Keratinocyte (primary cell): ENCODE measurements at regions not wholly inside any gene's neighbourhood (a gene's known extent, or its start where the extent isn't known, plus 50 kb on each side); places are given as distances from the start of the nearest gene placed in this dataset.

ENCODE experiments used
- DNase-seq: peaks from one replicate; pipeline ENCODE4 v3.0.0-alpha.2; 2011; ENCODE audit warnings: low read depth, missing footprints, low spot score
- FAIRE-seq: peaks from 2 replicates; lab custom pipeline; 2011; peaks lifted over from hg19 to GRCh38; lab: Jason Lieb, UNC
- H2AFZ ChIP-seq: 2 replicates; pipeline ENCODE4 v1.6.0; 2012; ENCODE audit warnings: low read length, control low read depth, inconsistent platforms; ENCODE audit not compliant: control insufficient read depth
- H3K27ac ChIP-seq: 2 replicates; pipeline ENCODE4 v1.5.1; 2011; ENCODE audit warnings: low read length; ENCODE audit not compliant: control insufficient read depth, insufficient read depth
- H3K27me3 ChIP-seq: 3 replicates; pipeline ENCODE4 v1.6.0; 2011; ENCODE audit warnings: low read length; ENCODE audit not compliant: control insufficient read depth, insufficient read depth; ENCODE audit errors: extremely low read depth
- H3K36me3 ChIP-seq, 2 experiments: 2 replicates in 1 of 2; 3 replicates in 1 of 2; pipeline ENCODE4 v1.5.1; 2011; ENCODE audit warnings: low read length in 2 of 2, mild to moderate bottlenecking in 1 of 2; ENCODE audit not compliant: control insufficient read depth in 2 of 2, insufficient read depth in 2 of 2; ENCODE audit errors: extremely low read depth in 1 of 2
- H3K4me1 ChIP-seq: 3 replicates; pipeline ENCODE4 v1.5.1; 2011; ENCODE audit warnings: low read length; ENCODE audit not compliant: control insufficient read depth, insufficient read depth; ENCODE audit errors: extremely low read depth
- H3K4me2 ChIP-seq: 3 replicates; pipeline ENCODE4 v1.6.0; 2011; ENCODE audit warnings: low read depth, low read length; ENCODE audit not compliant: control insufficient read depth, insufficient read depth; ENCODE audit errors: extremely low read depth
- H3K4me3 ChIP-seq, 3 experiments: fragments of 200-600 bp in 1 of 3; sonication (generic) in 1 of 3; 2 replicates in 2 of 3; 3 replicates in 1 of 3; pipeline ENCODE4 v1.5.1; 2011 to 2016; ENCODE audit warnings: low read length in 3 of 3, mild to moderate bottlenecking in 3 of 3, control low read depth in 2 of 3, inconsistent platforms in 1 of 3, low read depth in 1 of 3, mixed read lengths in 1 of 3, mixed run types in 1 of 3, moderate library complexity in 1 of 3; ENCODE audit not compliant: control insufficient read depth in 2 of 3, insufficient read depth in 2 of 3; ENCODE audit errors: extremely low read depth in 1 of 3
- H3K79me2 ChIP-seq: 2 replicates; pipeline ENCODE4 v1.6.0; 2012; ENCODE audit warnings: low read length; ENCODE audit not compliant: control insufficient read depth, insufficient read depth
- H3K9ac ChIP-seq: 3 replicates; pipeline ENCODE4 v1.6.0; 2011; ENCODE audit warnings: low read length; ENCODE audit not compliant: control insufficient read depth, insufficient read depth; ENCODE audit errors: extremely low read depth
- H3K9me1 ChIP-seq: 3 replicates; pipeline ENCODE4 v1.6.0; 2011; ENCODE audit warnings: low read length; ENCODE audit not compliant: control insufficient read depth, insufficient read depth; ENCODE audit errors: extremely low read depth
- H3K9me3 ChIP-seq: 2 replicates; pipeline ENCODE4 v1.5.1; 2012; ENCODE audit warnings: low read depth, low read length; ENCODE audit not compliant: control insufficient read depth
- H4K20me1 ChIP-seq: 3 replicates; pipeline ENCODE4 v1.6.0; 2011; ENCODE audit warnings: low read length; ENCODE audit not compliant: control insufficient read depth, insufficient read depth; ENCODE audit errors: extremely low read depth
- EZH2 ChIP-seq: IDR thresholded peaks from one replicate; pipeline ENCODE4 v1.6.1; 2012; ENCODE audit warnings: inconsistent platforms, mild to moderate bottlenecking, low read length, moderate library complexity
- dilution Hi-C: fragments of 300-500 bp; cut with MboI; formaldehyde crosslinking; loops from one replicate; pipeline ENCODE4 v1.7.0; 2020; ENCODE audit warnings: low sequenced_read_pairs; ENCODE audit not compliant: extremely low pct_ligation_motif_present
- TF ChIP-seq, protein P1 (sequence below), 3 experiments: IDR thresholded peaks in 1 of 3; conservative IDR thresholded peaks in 1 of 3; optimal IDR thresholded peaks in 1 of 3; 2 replicates in 2 of 3; 3 replicates in 1 of 3; pipeline versions ENCODE3 to v1.5.1; 2011; ENCODE audit warnings: low read length in 3 of 3, mild to moderate bottlenecking in 3 of 3, moderate library complexity in 2 of 3, control low read depth in 1 of 3, inconsistent platforms in 1 of 3; ENCODE audit not compliant: insufficient read depth in 2 of 3; ENCODE audit errors: extremely low read depth in 1 of 3

DNA sequence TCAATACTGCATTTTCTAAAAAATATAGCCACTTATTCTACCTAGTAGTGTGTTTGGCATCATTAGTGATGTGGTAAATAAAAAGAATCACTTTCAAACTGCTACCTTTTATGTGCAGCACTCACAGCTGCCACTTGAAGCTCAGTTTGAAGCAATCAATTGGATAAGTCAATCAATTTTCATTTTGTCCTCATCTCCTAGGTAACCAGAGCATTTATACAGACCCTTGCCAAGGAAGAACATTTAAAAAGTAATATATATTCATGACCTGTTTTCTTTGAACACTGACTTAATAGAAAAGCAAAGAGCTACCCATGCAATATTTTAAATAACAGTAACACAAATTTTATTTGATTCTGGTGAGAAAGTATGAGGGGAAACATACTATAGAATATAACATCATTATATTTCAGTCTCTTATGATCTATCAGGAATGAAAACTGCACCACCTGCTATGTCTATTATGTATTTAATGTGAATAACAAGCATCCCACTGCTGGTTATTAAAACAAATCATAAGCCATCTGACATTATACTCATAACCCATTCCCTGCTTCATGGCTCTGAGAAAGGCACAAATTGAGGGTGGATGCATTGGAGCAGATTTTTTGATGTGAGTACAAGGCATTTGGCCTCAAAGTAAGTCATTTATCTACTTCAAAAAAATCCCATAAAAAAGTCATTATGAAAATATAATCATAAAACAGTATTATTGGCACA lies 168.4 kb upstream of the C21orf91 start:
- H4K20me1 ChIP-seq, result no peaks in the 10 kb centered on the region
- FAIRE-seq (no peak), DNase-seq (no peak)
- H3K4me2 ChIP-seq, result no peak overlapping the region
- TF ChIP-seq, protein P1, sequence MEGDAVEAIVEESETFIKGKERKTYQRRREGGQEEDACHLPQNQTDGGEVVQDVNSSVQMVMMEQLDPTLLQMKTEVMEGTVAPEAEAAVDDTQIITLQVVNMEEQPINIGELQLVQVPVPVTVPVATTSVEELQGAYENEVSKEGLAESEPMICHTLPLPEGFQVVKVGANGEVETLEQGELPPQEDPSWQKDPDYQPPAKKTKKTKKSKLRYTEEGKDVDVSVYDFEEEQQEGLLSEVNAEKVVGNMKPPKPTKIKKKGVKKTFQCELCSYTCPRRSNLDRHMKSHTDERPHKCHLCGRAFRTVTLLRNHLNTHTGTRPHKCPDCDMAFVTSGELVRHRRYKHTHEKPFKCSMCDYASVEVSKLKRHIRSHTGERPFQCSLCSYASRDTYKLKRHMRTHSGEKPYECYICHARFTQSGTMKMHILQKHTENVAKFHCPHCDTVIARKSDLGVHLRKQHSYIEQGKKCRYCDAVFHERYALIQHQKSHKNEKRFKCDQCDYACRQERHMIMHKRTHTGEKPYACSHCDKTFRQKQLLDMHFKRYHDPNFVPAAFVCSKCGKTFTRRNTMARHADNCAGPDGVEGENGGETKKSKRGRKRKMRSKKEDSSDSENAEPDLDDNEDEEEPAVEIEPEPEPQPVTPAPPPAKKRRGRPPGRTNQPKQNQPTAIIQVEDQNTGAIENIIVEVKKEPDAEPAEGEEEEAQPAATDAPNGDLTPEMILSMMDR (optimal IDR thresholded peaks at IDR 0.05 in 1 of 3, IDR thresholded peaks at IDR 0.05 in 1 of 3, conservative IDR thresholded peaks at IDR 0.05 in 1 of 3; ENCODE audit: extremely low read depth in 1 of 3, insufficient read depth in 2 of 3, low read length in 3 of 3), result no peak
- no peak for TF ChIP-seq EZH2
- H3K4me3 ChIP-seq, result no peak overlapping the region
- no peak overlapping the region for H3K9ac ChIP-seq
- no peaks in the 10 kb centered on the region for H3K36me3 ChIP-seq
- no peaks in the 10 kb centered on the region for H3K4me1 ChIP-seq
- H3K9me3 ChIP-seq, result no peaks in the 10 kb centered on the region
- no peaks in the 10 kb centered on the region for H3K9me1 ChIP-seq
- no peak overlapping the region for H2AFZ ChIP-seq
- H3K27me3 ChIP-seq, result no peaks in the 10 kb centered on the region
- no peak overlapping the region for H3K27ac ChIP-seq
- no peaks in the 10 kb centered on the region for H3K79me2 ChIP-seq
- dilution Hi-C loops, result no loop called here

DNA sequence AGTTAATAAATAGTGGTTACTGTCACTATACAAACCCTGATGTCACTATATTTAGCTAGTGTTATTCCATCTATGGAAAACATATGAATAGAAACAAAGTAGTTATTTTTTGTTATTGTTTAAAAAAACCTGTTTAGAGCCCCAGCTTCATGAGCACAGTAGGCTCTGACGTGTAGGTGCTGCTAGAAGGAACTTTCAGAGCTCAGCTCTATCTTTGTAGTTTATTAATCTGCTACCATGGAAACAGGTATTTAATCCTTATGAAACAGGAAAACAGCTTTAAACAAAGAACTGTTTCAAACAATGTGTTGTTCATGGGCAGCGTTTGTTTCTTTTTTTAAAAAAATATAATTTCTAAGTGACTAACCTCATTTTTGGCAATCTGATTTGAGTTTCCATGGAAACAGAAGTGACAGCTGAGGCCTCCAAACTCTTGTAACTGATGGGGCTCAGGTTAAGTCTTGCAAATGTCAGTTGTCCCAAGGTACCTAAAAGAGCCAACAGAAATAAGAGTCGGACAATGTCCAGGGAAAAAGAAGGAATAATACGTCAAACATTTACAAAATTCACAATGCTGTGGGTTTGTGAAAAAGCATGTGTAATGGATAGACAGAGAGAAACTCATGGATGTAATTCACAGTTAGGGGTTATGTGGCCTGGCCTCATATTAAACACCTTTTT lies 162.0 kb upstream of the C21orf91 start:
- FAIRE-seq (no peak), DNase-seq (no peak)
- H3K9me3 ChIP-seq, result no peaks in the 10 kb centered on the region
- no peaks in the 10 kb centered on the region for H3K9me1 ChIP-seq
- H4K20me1 ChIP-seq, result no peaks in the 10 kb centered on the region
- H3K27ac ChIP-seq, result no peak overlapping the region
- H3K79me2 ChIP-seq, result no peaks in the 10 kb centered on the region
- dilution Hi-C loops, result no loop called here
- H3K9ac ChIP-seq, result no peak overlapping the region
- TF ChIP-seq, protein P1 (optimal IDR thresholded peaks at IDR 0.05 in 1 of 3, IDR thresholded peaks at IDR 0.05 in 1 of 3, conservative IDR thresholded peaks at IDR 0.05 in 1 of 3; ENCODE audit: extremely low read depth in 1 of 3, insufficient read depth in 2 of 3, low read length in 3 of 3), result no peak
- TF ChIP-seq EZH2, result no peak
- H3K36me3 ChIP-seq, result no peaks in the 10 kb centered on the region
- no peak overlapping the region for H2AFZ ChIP-seq
- H3K4me3 ChIP-seq, result no peak overlapping the region
- H3K4me1 ChIP-seq, result no peaks in the 10 kb centered on the region
- no peaks in the 10 kb centered on the region for H3K27me3 ChIP-seq
- H3K4me2 ChIP-seq, result no peak overlapping the region
